Bronchial epithelial cell (primary cell): ENCODE measurements at regions not wholly inside any gene's neighbourhood (a gene's known extent, or its start where the extent isn't known, plus 50 kb on each side); places are given as distances from the start of the nearest gene placed in this dataset.
A peak's percentile ranks its signal among the peaks of the same experiment; 100 is the strongest.

Source experiments
- DNase-seq: peaks from one replicate; pipeline ENCODE4 v3.0.0-alpha.2; 2010; ENCODE audit warnings: low read depth
- FAIRE-seq: peaks from 2 replicates; lab custom pipeline; 2011; peaks lifted over from hg19 to GRCh38; lab: Jason Lieb, UNC
- H3K27me3 ChIP-seq: 2 replicates; pipeline ENCODE4 v1.5.1; 2011; ENCODE audit warnings: low read length; ENCODE audit not compliant: control insufficient read depth, insufficient read depth
- H3K36me3 ChIP-seq: 2 replicates; pipeline ENCODE4 v1.5.1; 2011; ENCODE audit warnings: low read length; ENCODE audit not compliant: control insufficient read depth, insufficient read depth
- H3K4me3 ChIP-seq: 2 replicates; pipeline ENCODE4 v1.5.1; 2011; ENCODE audit warnings: mild to moderate bottlenecking, low read depth, low read length, control low read depth
- CTCF ChIP-seq: IDR thresholded peaks from 2 replicates; pipeline ENCODE4 v1.5.1; 2011; ENCODE audit warnings: mild to moderate bottlenecking, moderate library complexity, low read length, control low read depth, inconsistent platforms; ENCODE audit not compliant: insufficient read depth, severe bottlenecking

DNA sequence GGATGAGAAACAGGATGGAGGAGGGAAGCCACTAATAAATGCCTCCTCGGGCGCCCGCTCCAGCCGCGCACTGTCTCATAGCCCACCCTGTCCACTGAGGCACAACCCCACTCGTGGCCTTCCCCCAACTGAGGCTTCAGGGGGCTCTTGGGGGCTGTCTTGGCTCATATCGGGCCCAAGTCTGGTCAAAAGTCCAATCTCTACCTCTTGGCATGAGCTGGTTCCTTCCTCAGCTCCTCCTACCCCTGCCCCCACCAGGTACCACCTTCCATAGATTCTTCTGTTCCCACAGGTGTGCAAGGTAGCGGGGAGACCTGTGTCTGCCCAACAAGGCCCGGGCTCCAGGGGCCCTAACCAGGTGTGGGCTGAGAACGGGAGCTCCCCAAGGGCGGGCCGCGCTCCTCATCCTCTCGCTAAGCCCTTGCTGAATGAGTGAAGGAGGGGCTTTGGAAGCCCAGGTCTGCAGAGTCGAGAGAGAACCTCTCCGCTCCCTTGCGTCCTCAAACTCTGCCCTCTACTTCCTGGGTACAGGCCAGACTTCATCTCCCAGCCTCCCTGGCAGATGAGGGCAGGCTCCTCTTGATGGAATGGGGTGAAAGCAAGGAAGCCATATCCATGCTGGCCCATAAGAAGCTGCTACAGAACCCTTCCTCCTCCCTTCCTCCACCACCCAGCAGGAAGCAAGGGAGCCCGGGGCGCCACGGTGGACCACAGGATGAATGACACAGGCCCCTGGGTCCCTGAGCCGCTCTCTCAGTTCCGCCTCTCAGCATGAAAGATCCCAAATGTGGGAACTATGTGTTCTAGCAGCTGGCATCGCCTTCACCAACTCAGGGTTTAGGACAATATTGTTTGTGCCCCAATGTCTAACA is 74.7 kb downstream of the PSMG1 start:
- DNase-seq (no peak), FAIRE-seq (no peak)
- TF ChIP-seq CTCF = no peak
- H3K36me3 ChIP-seq = no peaks in the 10 kb centered on the region
- no peaks in the 10 kb centered on the region for H3K27me3 ChIP-seq
- H3K4me3 ChIP-seq = no peak overlapping the region

- no peak for FAIRE-seq
- no peak for DNase-seq
Measured at GRCh38 chr21:39107739-39108138, 75.5 kb downstream of the PSMG1 start.

DNA sequence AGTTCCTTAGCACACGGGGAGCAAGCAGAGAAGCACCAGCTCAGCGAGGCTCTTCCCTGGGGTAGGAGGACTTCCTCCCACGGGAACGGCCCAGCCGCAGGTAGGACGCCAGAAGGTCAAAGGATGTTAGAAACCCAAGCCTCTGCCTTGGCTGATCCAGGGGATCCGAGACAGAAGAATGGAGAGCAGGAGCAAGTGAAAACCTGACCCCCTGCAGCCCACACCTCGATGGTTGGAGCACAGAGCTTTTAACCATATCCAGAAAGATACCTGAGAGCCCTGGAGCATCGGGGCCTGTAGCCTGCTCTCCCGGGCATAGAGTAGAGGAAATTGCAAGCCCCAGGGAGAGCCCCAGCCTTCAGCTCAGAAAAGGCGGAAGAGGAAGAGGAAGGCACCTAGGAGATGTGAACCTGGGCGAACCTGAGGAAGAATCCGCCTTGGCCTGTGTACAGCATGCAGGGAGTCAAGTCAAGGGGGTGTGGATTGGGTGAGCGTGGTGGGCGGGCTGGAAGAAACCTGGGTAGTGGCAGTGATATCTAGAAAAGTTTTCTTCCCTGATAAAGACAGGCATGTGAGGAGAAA is 76.3 kb downstream of the PSMG1 start:
- TF ChIP-seq CTCF = no peak
- no peak for DNase-seq
- H3K27me3 ChIP-seq = no peaks in the 10 kb centered on the region
- FAIRE-seq = no peak
- no peaks in the 10 kb centered on the region for H3K36me3 ChIP-seq
- H3K4me3 ChIP-seq = no peak overlapping the region

More at GRCh38 chr21:39107739-39108138, 75.5 kb downstream of the PSMG1 start:
- TF ChIP-seq CTCF = no peak
- no peak overlapping the region for H3K4me3 ChIP-seq
- no peaks in the 10 kb centered on the region for H3K27me3 ChIP-seq
- H3K36me3 ChIP-seq = no peaks in the 10 kb centered on the region

DNA sequence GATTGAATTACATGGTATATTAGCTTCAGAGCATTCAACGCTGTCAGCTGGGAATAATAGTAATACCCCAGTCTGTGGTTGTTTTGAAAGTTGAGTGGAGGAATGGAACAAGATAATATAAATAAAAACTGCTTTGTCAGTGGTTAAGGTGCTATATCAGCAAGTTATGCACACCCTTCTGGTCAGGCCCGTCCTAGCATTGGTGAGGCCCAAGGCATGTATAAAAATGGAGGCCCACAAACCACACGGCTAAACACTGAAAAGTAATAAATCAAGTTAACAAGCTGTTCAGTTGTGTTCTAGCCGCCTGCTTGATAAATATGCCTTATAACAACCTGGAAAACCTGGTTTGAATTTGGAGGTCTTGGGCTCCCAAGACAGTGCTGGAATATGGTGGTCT is 77.4 kb downstream of the PSMG1 start:
- H3K27me3 ChIP-seq = no peaks in the 10 kb centered on the region
- no peak overlapping the region for H3K4me3 ChIP-seq
- H3K36me3 ChIP-seq = no peaks in the 10 kb centered on the region
- peak; percentile 7 for TF ChIP-seq CTCF
- DNase-seq (no peak), FAIRE-seq (no peak)

- H3K36me3 ChIP-seq = no peaks in the 10 kb centered on the region
- H3K4me3 ChIP-seq = no peak overlapping the region
- no peak for FAIRE-seq
- no peak for DNase-seq
- no peaks in the 10 kb centered on the region for H3K27me3 ChIP-seq
- no peak for TF ChIP-seq CTCF
Measured at GRCh38 chr21:39105341-39105765, 77.9 kb downstream of the PSMG1 start.

- Histone ChIP-seq H3K4me3 (no peak overlapping the region), H3K27me3 (no peaks in the 10 kb centered on the region), H3K36me3 (no peaks in the 10 kb centered on the region)
- TF ChIP-seq CTCF = no peak
- FAIRE-seq (no peak), DNase-seq (no peak)
Measured at GRCh38 chr21:39104911-39105310, 78.3 kb downstream of the PSMG1 start.
